Fibroblast of villous mesenchyme (primary cell): ENCODE measurements at regions not wholly inside any gene's neighbourhood (a gene's known extent, or its start where the extent isn't known, plus 50 kb on each side); places are given as distances from the start of the nearest gene placed in this dataset.

Experiments used
- DNase-seq: peaks from one replicate; pipeline ENCODE4 v3.0.0-alpha.2; 2010; ENCODE audit warnings: low read depth
- H3K4me3 ChIP-seq: 2 replicates; pipeline ENCODE4 v1.5.1; 2011; ENCODE audit warnings: low read depth, mild to moderate bottlenecking, low read length
- TF ChIP-seq, protein P1 (sequence below): IDR thresholded peaks from 2 replicates; pipeline ENCODE4 v1.5.1; 2012; ENCODE audit warnings: low read depth, mild to moderate bottlenecking, low read length; ENCODE audit not compliant: insufficient read depth

DNA sequence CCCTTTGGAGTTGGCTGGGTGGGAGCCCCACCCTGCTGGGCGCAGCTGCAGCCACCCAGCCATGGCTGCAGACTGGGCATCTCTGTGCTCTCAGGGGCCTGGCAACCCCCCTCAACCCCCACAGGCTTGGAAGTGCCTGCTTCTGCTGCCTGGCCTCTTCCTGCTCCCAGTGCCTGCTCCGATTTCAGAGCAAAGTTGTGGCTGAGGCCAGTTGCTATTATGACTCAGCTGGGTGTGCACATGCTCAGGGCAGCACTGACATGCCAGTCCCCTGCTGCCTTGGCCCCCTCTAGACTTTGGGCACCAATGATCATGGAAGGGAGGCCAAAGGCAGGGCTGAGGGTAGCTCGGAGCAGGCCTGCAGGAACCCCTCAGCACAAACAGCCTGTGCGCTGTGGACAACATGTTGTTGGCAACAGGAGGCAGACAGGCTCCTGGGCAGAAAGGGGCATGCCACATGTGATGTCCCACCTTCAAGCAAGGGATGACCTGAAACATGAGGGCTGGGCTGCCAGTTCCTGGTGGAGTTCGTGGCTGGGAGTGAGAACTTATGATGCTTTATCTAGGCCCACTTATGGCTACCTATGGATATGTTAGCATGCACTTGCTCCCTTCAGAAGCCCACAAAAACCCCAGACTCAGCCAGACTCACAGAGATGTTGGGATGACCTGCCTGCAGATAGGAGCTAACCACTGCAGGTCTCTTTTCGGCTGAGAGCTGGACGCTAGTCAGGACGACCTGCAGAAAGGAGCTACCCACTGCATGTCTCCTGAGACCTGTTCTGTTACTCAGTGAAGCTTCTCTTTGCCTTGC is 96.4 kb upstream of the AMOTL1 start:
- H3K4me3 ChIP-seq = no peak overlapping the region
- TF ChIP-seq, protein P1, sequence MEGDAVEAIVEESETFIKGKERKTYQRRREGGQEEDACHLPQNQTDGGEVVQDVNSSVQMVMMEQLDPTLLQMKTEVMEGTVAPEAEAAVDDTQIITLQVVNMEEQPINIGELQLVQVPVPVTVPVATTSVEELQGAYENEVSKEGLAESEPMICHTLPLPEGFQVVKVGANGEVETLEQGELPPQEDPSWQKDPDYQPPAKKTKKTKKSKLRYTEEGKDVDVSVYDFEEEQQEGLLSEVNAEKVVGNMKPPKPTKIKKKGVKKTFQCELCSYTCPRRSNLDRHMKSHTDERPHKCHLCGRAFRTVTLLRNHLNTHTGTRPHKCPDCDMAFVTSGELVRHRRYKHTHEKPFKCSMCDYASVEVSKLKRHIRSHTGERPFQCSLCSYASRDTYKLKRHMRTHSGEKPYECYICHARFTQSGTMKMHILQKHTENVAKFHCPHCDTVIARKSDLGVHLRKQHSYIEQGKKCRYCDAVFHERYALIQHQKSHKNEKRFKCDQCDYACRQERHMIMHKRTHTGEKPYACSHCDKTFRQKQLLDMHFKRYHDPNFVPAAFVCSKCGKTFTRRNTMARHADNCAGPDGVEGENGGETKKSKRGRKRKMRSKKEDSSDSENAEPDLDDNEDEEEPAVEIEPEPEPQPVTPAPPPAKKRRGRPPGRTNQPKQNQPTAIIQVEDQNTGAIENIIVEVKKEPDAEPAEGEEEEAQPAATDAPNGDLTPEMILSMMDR = no peak
- DNase-seq = no peak

DNA sequence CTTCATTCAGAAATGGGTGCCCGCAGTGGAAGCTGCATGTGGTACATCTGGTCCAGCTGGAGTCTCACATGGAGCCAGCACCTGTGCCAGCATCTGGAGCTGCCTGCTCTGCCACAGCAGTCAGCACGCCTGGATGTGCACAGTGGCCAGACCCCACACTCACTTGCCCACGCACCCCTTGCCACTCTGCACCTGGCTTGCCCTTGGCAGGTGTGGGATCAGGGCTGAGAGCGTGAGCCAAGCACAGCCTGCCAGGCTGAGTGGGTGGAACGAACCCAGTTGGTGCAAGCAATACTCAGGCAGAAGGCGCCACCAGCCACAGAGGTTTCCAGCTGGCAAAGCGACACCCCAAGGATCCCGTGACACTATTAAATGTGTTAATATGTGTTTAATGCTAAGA is 95.5 kb upstream of the AMOTL1 start:
- TF ChIP-seq, protein P1 = no peak
- DNase-seq = no peak
- H3K4me3 ChIP-seq = no peak overlapping the region

DNA sequence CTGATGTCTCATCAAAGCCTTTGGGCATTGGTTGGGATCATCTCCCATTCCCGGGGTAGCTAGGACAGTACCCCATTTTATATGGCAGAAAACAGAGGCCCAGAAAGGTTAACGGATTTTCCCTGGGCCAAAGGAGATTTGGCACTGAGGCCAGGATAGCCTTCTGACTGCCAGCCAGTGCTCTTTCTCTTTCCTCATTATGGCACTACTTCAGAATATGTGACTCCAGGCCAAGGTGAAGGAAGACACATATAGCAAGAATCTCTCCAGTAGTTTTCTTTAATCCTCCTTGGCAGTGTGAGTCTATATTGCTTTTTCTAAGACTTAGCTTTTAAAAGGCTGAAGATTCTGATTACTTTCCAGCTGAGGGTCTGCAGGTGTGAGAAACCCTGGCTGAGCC is 94.8 kb upstream of the AMOTL1 start:
- H3K4me3 ChIP-seq = no peak overlapping the region
- no peak for DNase-seq
- TF ChIP-seq, protein P1 = no peak

DNA sequence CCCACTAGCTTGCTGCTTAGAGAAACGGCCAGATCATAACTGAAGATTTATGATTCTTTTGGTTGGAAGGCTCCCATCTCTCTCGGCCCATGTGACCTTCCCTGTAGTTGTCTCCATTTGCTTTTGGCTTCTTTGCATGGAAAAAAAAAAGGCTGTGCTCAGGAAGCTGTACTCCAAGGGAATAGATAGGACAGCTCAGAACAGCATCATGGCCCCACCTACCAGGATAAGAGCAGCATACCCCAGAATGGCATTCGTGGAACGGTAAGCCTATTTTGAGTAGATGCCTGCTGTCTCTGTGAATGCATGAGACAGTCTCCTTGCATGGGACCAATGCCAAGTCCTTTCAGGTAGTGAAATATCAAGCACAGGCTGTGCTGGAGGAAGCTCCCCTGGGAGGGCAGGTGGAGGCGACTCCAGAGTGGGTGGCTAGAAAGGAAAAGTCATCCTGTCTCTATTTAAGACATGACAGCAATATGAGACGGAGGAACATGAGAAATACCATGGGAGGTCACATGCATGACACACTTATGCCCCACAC is 94.1 kb upstream of the AMOTL1 start:
- no peak for DNase-seq
- TF ChIP-seq, protein P1 = no peak

DNA sequence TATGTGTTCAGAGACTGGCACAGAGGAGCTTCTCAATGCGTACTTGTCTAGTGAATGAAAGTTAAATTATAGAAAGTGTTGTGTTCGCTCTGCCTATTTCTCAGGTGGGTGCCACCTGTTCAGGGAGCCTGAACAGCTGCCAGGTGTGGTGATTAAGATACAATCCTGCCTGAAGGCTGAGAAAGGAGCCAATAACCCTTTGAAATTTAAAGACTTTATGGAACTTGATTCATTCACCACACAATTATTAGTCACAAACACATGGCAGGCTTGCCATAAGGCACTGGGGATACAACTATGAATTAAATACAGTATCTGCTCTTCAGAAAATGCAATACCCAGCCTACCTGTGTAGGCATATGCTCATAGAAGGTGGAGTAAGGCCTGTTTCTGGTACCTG is 92.9 kb upstream of the AMOTL1 start:
- H3K4me3 ChIP-seq = no peak overlapping the region
- DNase-seq = no peak
- TF ChIP-seq, protein P1 = no peak

More for the DNA sequence above, 94.1 kb upstream of the AMOTL1 start:
- no peak overlapping the region for H3K4me3 ChIP-seq

DNA sequence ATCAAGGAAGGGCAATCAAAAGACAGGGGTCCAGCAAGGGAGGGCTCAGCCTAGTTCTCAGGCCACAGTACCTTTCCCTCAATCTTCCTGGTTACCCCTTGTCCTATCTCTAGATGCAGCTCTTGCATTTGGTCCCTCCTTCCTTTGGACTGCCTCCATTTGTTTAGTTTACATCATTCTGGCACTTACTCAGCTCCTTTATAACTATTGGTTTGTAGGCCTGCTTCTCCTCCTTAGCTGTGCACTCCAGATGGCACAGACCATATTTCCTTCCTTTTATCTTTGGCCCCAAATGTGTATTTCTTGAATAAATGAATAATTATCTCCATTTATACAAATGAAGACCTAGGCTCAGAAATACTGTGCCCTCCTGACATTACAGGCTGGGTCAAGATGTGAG is 92.3 kb upstream of the AMOTL1 start:
- no peak overlapping the region for H3K4me3 ChIP-seq
- no peak for DNase-seq
- TF ChIP-seq, protein P1 = no peak
